Thyroid gland (tissue), 4 donors: ENCODE measurements at regions not wholly inside any gene's neighbourhood (a gene's known extent, or its start where the extent isn't known, plus 50 kb on each side); places are given as distances from the start of the nearest gene placed in this dataset.

Experiments used
- DNase-seq, 2 donors: peaks; one replicate each; pipeline ENCODE4 v3.0.0-alpha.2; 2019
- H3K27ac ChIP-seq, 3 donors: fragments of 200-600 bp; sonication (generic); 1 replicate in 2 of 3; 2 replicates in 1 of 3; pipeline ENCODE4 v1.5.1; 2016 to 2019; ENCODE audit warnings: mild to moderate bottlenecking in 1 of 3, moderate library complexity in 1 of 3
- H3K27me3 ChIP-seq: fragments of 200-600 bp; sonication (generic); one replicate; pipeline ENCODE4 v1.5.1; 2019
- H3K36me3 ChIP-seq, 2 donors: fragments of 200-600 bp; sonication (generic); one replicate each; pipeline ENCODE4 v1.5.1; 2016 to 2019
- H3K4me1 ChIP-seq, 2 donors: fragments of 200-600 bp; sonication (generic); one replicate each; pipeline ENCODE4 v1.5.1; 2017 to 2019
- H3K4me3 ChIP-seq, 3 donors: fragments of 200-600 bp; sonication (generic); replicated peaks in 1 of 3; 1 replicate in 2 of 3; 2 replicates in 1 of 3; pipeline ENCODE4 v1.5.1; 2016; ENCODE audit warnings: mild to moderate bottlenecking in 1 of 3
- H3K9me3 ChIP-seq: fragments of 200-600 bp; sonication (generic); one replicate; pipeline ENCODE4 v1.5.1; 2017
- POLR2A ChIP-seq, 2 donors: fragments of 450-650 bp; IDR thresholded peaks; one replicate each; pipeline ENCODE4 v1.6.1; 2017; ENCODE audit warnings: antibody characterized with exemption in 2 of 2, mild to moderate bottlenecking in 2 of 2, moderate library complexity in 1 of 2
- WGBS, 2 donors: methylation state at CpG; one replicate each; pipeline ENCODE4 v1.1.5; 2017; 5-methylcytosine and 5-hydroxymethylcytosine counted together
- intact Hi-C: fragments of 100-400 bp; cut with DNase I; formaldehyde crosslinking; loops from one replicate; pipeline ENCODE4 v1.15.1; 2023
- TF ChIP-seq, protein P1 (sequence below), 6 experiments: fragments of 200-600 bp in 3 of 6; fragments of 450-650 bp in 3 of 6; sonication (generic) in 3 of 6; IDR thresholded peaks; one replicate each; pipeline ENCODE4 v1.5.1; 2016 to 2019; ENCODE audit warnings: antibody characterized with exemption in 6 of 6, mild to moderate bottlenecking in 2 of 6, inconsistent platforms in 1 of 6, moderate library complexity in 1 of 6

DNA sequence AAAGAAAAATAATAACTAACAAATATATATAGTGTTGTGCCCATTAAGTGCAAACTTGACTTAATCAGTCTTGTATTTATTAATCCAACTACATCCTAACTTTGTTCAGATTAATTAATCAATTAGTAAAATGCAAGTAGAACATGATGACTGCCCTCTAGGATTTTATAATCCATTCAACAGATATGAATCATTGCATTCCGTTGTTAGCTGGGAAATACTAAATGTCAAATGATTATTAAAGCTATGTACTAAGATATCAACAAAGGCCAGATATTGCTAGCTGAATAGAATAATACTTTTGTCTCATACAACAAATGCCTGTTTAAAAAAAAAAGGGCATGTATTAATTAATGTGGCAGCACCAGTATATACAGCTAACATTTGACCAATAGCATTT, 1366.3 kb downstream of the STIM2 start:
- no peak overlapping the region for H3K27ac ChIP-seq
- H3K9me3 ChIP-seq: no peaks in the 10 kb centered on the region
- DNase-seq: no peak
- H3K4me3 ChIP-seq: no peak overlapping the region
- intact Hi-C loops: no loop called here
- WGBS, 2 donors: 47 to 90% methylated on average over 1 of the region's 1 CpG
- no peaks in the 10 kb centered on the region for H3K36me3 ChIP-seq
- no peaks in the 10 kb centered on the region for H3K27me3 ChIP-seq
- TF ChIP-seq, protein P1, sequence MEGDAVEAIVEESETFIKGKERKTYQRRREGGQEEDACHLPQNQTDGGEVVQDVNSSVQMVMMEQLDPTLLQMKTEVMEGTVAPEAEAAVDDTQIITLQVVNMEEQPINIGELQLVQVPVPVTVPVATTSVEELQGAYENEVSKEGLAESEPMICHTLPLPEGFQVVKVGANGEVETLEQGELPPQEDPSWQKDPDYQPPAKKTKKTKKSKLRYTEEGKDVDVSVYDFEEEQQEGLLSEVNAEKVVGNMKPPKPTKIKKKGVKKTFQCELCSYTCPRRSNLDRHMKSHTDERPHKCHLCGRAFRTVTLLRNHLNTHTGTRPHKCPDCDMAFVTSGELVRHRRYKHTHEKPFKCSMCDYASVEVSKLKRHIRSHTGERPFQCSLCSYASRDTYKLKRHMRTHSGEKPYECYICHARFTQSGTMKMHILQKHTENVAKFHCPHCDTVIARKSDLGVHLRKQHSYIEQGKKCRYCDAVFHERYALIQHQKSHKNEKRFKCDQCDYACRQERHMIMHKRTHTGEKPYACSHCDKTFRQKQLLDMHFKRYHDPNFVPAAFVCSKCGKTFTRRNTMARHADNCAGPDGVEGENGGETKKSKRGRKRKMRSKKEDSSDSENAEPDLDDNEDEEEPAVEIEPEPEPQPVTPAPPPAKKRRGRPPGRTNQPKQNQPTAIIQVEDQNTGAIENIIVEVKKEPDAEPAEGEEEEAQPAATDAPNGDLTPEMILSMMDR (IDR thresholded peaks at IDR 0.05): no peak
- no peak for TF ChIP-seq POLR2A (IDR thresholded peaks at IDR 0.05)
- H3K4me1 ChIP-seq: no peaks in the 10 kb centered on the region

DNA sequence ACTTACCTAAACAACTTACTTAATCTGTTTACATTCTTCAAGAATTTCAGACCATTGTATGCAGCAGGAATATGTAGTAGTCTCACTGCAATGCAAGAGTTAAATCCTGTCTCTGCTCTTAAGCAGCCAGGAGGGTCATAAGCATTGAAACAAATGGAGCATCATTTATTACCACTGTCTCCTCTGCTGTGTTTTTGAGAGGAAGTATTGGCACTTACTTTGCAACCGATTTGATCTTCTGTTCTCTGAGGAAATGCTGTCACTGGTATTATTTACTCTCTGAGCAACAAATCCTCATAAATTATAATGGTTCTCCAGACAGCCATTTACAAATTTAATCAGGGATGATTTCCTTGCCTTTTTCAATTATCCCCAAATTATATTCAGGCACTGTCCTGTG, 1367.1 kb downstream of the STIM2 start:
- Histone ChIP-seq H3K27ac (no peak overlapping the region), H3K4me1 (no peaks in the 10 kb centered on the region), H3K4me3 (no peak overlapping the region), H3K36me3 (no peaks in the 10 kb centered on the region), H3K27me3 (no peaks in the 10 kb centered on the region), H3K9me3 (no peaks in the 10 kb centered on the region)
- DNase-seq: no peak
- intact Hi-C loops: no loop called here
- 27 to 35% methylated on average over 1 of the region's 1 CpG for WGBS, 2 donors
- TF ChIP-seq, protein P1 (IDR thresholded peaks at IDR 0.05): no peak
- TF ChIP-seq POLR2A (IDR thresholded peaks at IDR 0.05): no peak

DNA sequence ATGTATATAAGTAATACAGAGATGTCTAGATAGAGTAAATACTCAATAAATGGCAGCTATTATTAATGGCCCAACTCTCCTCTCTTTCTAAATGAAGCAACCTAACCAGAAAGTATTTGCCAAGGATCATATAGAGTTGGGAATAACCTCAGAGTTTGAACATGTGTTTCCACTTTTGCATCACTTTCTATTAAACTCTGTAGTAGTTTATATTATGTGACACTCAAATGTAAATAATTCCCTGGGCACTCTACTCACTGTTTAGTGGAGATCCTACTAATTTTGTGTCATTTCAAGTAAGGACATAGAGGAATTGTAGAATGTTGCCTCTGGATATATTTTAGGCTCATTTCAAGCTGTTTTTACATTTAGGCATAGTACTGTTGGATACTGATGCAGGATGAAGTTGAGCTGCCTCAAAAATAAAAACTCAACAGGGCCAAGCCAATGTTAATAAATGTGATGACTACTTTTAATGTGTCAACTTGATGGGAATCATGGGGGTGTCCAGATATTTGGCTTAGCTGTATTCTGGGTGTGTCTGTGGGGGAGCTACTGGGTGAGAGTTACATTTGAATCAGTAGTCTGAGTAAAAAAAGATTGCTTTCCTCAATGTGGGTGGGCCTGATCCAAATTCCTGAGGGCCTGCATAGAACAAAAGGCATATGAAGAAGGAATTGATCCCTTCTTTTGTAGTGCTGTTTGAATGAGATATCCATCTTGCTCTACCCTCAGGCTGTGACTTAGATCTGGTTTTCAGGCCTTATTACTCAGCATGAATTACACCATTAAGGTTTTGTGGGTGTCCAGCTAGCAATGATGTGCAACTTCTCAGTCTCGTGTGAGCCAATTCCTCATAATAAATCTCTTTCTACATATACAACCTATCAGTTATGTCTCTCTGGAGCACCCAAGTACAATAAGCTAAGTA, 1368.2 kb downstream of the STIM2 start:
- TF ChIP-seq POLR2A (IDR thresholded peaks at IDR 0.05): no peak
- TF ChIP-seq, protein P1 (IDR thresholded peaks at IDR 0.05): no peak
- WGBS, 2 donors: 83 to 94% methylated on average over 1 of the region's 1 CpG
- Histone ChIP-seq H3K36me3 (no peaks in the 10 kb centered on the region), H3K27me3 (no peaks in the 10 kb centered on the region), H3K4me3 (no peak overlapping the region), H3K4me1 (no peaks in the 10 kb centered on the region), H3K27ac (no peak overlapping the region), H3K9me3 (no peaks in the 10 kb centered on the region)
- intact Hi-C loops: no loop called here
- no peak for DNase-seq

DNA sequence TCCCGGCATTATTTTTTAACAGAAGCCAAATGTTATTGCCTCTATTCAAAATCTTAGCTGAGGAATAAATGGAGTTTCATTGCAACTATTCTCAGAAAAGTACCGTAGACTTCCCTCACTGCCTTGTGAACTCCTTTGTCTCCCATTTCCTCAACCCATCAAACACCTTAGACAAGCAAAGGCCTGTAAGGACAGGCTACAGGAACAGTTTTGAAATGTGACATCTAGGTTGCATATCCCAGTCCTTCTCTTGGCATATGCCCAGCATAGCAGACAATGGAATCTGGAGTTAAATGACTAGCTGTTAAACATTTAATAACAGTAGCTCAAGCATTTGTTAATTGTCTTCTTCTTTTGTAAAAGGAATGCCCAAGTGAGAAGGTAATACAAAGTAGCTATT, 1371.7 kb downstream of the STIM2 start:
- WGBS, 2 donors: 81 to 91% methylated on average over 2 of the region's 2 CpGs
- Histone ChIP-seq H3K4me3 (no peak overlapping the region), H3K36me3 (no peaks in the 10 kb centered on the region), H3K27me3 (no peaks in the 10 kb centered on the region), H3K27ac (no peak overlapping the region), H3K9me3 (no peaks in the 10 kb centered on the region), H3K4me1 (no peaks in the 10 kb centered on the region)
- no peak for DNase-seq
- TF ChIP-seq, protein P1 (IDR thresholded peaks at IDR 0.05): no peak
- TF ChIP-seq POLR2A (IDR thresholded peaks at IDR 0.05): no peak
- intact Hi-C loops: no loop called here

DNA sequence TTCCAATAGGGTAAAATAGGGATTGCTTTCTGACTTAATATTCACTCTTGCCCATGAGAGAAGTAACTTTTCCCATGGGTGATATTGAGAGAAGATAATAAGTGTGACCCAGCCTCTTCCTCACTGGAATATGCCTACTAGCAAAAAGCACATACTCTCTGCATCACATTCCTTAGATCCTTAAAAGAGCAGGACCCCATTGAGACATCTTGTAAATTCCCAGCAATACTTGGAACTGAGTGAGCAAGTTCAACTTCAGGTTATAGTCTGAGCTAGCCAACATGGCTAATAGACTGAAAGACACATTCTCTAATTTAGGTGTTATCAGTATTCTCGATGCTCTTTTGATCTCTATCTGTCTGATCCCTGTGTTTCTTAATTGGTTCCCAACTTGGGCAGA, 1372.3 kb downstream of the STIM2 start:
- Histone ChIP-seq H3K27ac (no peak overlapping the region), H3K36me3 (no peaks in the 10 kb centered on the region), H3K9me3 (no peaks in the 10 kb centered on the region), H3K27me3 (no peaks in the 10 kb centered on the region), H3K4me3 (no peak overlapping the region), H3K4me1 (no peaks in the 10 kb centered on the region)
- no peak for DNase-seq
- 71 to 80% methylated on average over 1 of the region's 1 CpG for WGBS, 2 donors
- no peak for TF ChIP-seq POLR2A (IDR thresholded peaks at IDR 0.05)
- TF ChIP-seq, protein P1 (IDR thresholded peaks at IDR 0.05): no peak
- intact Hi-C loops: no loop called here
